Sigmoid colon (tissue), 6 donors: ENCODE measurements at regions not wholly inside any gene's neighbourhood (a gene's known extent, or its start where the extent isn't known, plus 50 kb on each side); places are given as distances from the start of the nearest gene placed in this dataset.

Experiments used
- DNase-seq: peaks from one replicate; pipeline ENCODE4 v3.0.0-alpha.2; 2019
- H3K27ac ChIP-seq, 4 donors: fragments of 200-600 bp; sonication (generic); one replicate each; pipeline ENCODE4 v1.5.1; 2016 to 2019; ENCODE audit warnings: mild to moderate bottlenecking in 1 of 4
- H3K27me3 ChIP-seq, 3 donors: fragments of 200-600 bp; sonication (generic); one replicate each; pipeline ENCODE4 v1.5.1; 2019; ENCODE audit warnings: mild to moderate bottlenecking in 1 of 3
- H3K36me3 ChIP-seq, 4 donors: fragments of 200-600 bp; sonication (generic); one replicate each; pipeline ENCODE4 v1.5.1; 2016 to 2019
- H3K4me1 ChIP-seq, 4 donors: fragments of 200-600 bp; sonication (generic); one replicate each; pipeline ENCODE4 v1.5.1; 2017 to 2019
- H3K4me3 ChIP-seq, 4 donors: fragments of 200-600 bp; sonication (generic); one replicate each; pipeline ENCODE4 v1.5.1; 2017 to 2019; ENCODE audit warnings: mild to moderate bottlenecking in 2 of 4, moderate library complexity in 1 of 4
- H3K9me3 ChIP-seq, 4 donors: fragments of 200-600 bp in 3 of 4; sonication (generic) in 3 of 4; one replicate each; pipeline versions ENCODE4 v1.5.1 to v1.6.1; 2013 to 2019
- CTCF ChIP-seq, 4 experiments: fragments of 450-650 bp in 3 of 4; fragments of 200-600 bp in 1 of 4; IDR thresholded peaks; one replicate each; pipeline ENCODE4 v1.5.1; 2016 to 2019; ENCODE audit warnings: antibody characterized with exemption in 4 of 4, mild to moderate bottlenecking in 3 of 4, moderate library complexity in 2 of 4
- EP300 ChIP-seq, 4 donors: sonication (generic); formaldehyde crosslinking; IDR thresholded peaks; one replicate each; pipeline ENCODE4 v1.6.1; 2017; ENCODE audit warnings: antibody characterized with exemption in 4 of 4
- POLR2A ChIP-seq, 2 donors: fragments of 450-650 bp; IDR thresholded peaks; one replicate each; pipeline ENCODE4 v1.6.1; 2016; ENCODE audit warnings: antibody characterized with exemption in 2 of 2, mild to moderate bottlenecking in 2 of 2, moderate library complexity in 2 of 2
- POLR2AphosphoS5 ChIP-seq, 4 donors: sonication (generic); formaldehyde crosslinking; IDR thresholded peaks; one replicate each; pipeline ENCODE4 v1.6.1; 2017; ENCODE audit warnings: antibody characterized with exemption in 4 of 4
- WGBS, 2 donors: extraction: QIAGEN DNeasy Blood & Tissue Kit; methylation state at CpG; one replicate each; pipeline ENCODE4 v1.1.7; 2013; 5-methylcytosine and 5-hydroxymethylcytosine counted together
- intact Hi-C: fragments of 100-400 bp; cut with DNase I; formaldehyde crosslinking; loops from one replicate; pipeline ENCODE4 v1.15.1; 2023
- donor health status: healthy with polysubstance abuse.
- donor health status: healthy.

- no peak for TF ChIP-seq POLR2AphosphoS5 (IDR thresholded peaks at IDR 0.05)
- no peak for TF ChIP-seq EP300 (IDR thresholded peaks at IDR 0.05)
- no peaks in the 10 kb centered on the region for H3K27me3 ChIP-seq
- DNase-seq, result no peak
- no peak overlapping the region for H3K27ac ChIP-seq
- intact Hi-C loops, result no loop called here
- whole genome bisulfite sequencing, 2 donors, result 57 to 64% methylated on average over 1 of the region's 1 CpG
- no peaks in the 10 kb centered on the region for H3K4me1 ChIP-seq
- no peak overlapping the region for H3K4me3 ChIP-seq
- no peaks in the 10 kb centered on the region for H3K36me3 ChIP-seq
- H3K9me3 ChIP-seq, result no peaks in the 10 kb centered on the region
Observed at GRCh38 chr12:108430926-108431325, 84.2 kb upstream of the FICD start.

DNA sequence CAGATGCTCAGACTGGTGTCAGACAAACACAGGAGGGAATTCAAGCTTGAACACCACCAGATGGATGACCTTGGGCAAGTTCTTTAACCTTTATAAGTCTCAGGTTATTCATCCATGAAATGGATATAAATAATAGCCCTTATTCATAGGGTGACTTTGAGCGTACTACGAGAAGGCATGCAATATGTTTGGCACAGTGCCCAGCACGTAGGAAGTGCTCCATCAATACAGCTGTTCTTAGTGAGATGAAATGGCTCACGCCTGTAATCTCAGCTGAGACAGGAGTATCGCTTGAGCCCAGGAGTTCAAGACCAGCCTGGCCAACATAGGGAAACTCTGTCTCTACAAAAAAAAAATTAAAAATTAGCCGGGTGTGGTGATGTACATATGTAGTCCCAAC is 84.8 kb upstream of the FICD start:
- Histone ChIP-seq H3K9me3 (no peaks in the 10 kb centered on the region), H3K4me3 (no peak overlapping the region), H3K36me3 (no peaks in the 10 kb centered on the region), H3K27ac (no peak overlapping the region), H3K4me1 (no peaks in the 10 kb centered on the region), H3K27me3 (no peaks in the 10 kb centered on the region)
- WGBS, 2 donors, result 35 to 43% methylated on average over 6 of the region's 6 CpGs
- DNase-seq, result no peak
- TF ChIP-seq POLR2A (IDR thresholded peaks at IDR 0.05) (no peak), POLR2AphosphoS5 (IDR thresholded peaks at IDR 0.05) (no peak), CTCF (IDR thresholded peaks at IDR 0.05) (no peak), EP300 (IDR thresholded peaks at IDR 0.05) (no peak)
- intact Hi-C loops, result no loop called here

DNA sequence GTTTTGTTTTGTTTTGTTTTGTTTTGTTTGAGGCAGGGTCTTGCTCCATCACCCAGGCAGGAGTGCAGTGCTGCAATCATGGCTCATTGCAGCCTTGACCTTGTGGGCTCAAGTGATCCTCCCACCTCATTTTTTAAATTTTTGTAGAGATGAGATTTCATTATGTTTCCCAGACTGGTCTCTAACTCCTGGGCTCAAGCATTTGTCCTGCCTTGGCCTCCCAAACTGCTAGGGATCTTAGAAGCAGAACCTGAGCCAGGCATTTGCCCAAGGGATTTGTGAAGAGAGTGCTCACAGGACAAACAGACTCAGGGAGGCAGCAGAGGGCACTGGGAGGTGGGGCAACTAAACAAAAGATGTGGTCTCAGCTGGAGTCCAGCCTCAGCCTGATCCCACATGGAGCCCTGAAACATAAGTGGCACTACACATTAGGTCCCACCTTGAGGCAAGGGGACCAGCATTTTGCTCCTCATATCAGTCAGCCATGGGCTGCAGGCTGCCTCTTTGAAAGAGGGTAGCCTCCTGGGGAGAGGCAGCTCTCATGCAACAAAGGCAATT is 86.2 kb upstream of the CMKLR1 start:
- no peak for DNase-seq
- intact Hi-C loops, result no loop called here
- no peaks in the 10 kb centered on the region for H3K27me3 ChIP-seq
- H3K9me3 ChIP-seq, result no peaks in the 10 kb centered on the region
- H3K4me3 ChIP-seq, result no peak overlapping the region
- H3K4me1 ChIP-seq, result no peaks in the 10 kb centered on the region
- TF ChIP-seq POLR2A (IDR thresholded peaks at IDR 0.05), result no peak
- no peak for TF ChIP-seq CTCF (IDR thresholded peaks at IDR 0.05)
- TF ChIP-seq EP300 (IDR thresholded peaks at IDR 0.05), result no peak
- TF ChIP-seq POLR2AphosphoS5 (IDR thresholded peaks at IDR 0.05), result no peak
- no peaks in the 10 kb centered on the region for H3K36me3 ChIP-seq
- no peak overlapping the region for H3K27ac ChIP-seq

GRCh38 chr12:108424816-108425215 is 85.7 kb upstream of the CMKLR1 start:
- intact Hi-C loops, result no loop called here
- no peak overlapping the region for H3K27ac ChIP-seq
- H3K27me3 ChIP-seq, result no peaks in the 10 kb centered on the region
- H3K9me3 ChIP-seq, result no peaks in the 10 kb centered on the region
- no peak overlapping the region for H3K4me3 ChIP-seq
- DNase-seq, result no peak
- peaks cover 0 to 5% (median 2%) of the 10 kb centered on the region in 4 donors for H3K4me1 ChIP-seq
- WGBS, 2 donors, result 53 to 79% methylated on average over 3 of the region's 3 CpGs
- no peaks in the 10 kb centered on the region for H3K36me3 ChIP-seq
- TF ChIP-seq CTCF (IDR thresholded peaks at IDR 0.05), result no peak
- TF ChIP-seq POLR2A (IDR thresholded peaks at IDR 0.05), result no peak
- TF ChIP-seq POLR2AphosphoS5 (IDR thresholded peaks at IDR 0.05), result no peak
- no peak for TF ChIP-seq EP300 (IDR thresholded peaks at IDR 0.05)

DNA sequence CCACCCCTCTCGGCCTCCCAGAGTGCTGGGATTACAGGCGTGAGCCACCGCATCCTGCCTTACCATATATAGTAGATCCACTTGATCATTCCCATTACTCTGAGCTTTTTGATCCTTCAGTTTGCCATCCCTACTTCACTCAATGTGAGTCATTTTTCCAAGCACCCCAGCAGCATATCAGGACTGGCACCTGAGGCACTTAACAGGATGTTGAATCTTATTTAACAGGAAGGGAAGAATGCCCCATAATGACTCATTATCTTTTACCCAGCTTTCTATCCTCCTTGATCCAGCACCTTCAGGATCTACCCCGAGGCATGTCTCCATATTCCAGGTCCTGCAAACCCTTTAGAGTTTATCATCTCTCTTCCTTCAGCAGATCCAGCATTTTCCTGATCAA is 84.9 kb upstream of the CMKLR1 start:
- 76 to 80% methylated on average over 4 of the region's 4 CpGs for WGBS, 2 donors
- Histone ChIP-seq H3K27me3 (no peaks in the 10 kb centered on the region), H3K4me3 (no peak overlapping the region), H3K36me3 (no peaks in the 10 kb centered on the region), H3K9me3 (no peaks in the 10 kb centered on the region), H3K27ac (no peak overlapping the region), H3K4me1 (peaks cover 0 to 7% (median 3%) of the 10 kb centered on the region in 4 donors)
- no peak for DNase-seq
- intact Hi-C loops, result no loop called here
- no peak for TF ChIP-seq POLR2A (IDR thresholded peaks at IDR 0.05)
- no peak for TF ChIP-seq POLR2AphosphoS5 (IDR thresholded peaks at IDR 0.05)
- no peak for TF ChIP-seq EP300 (IDR thresholded peaks at IDR 0.05)
- no peak for TF ChIP-seq CTCF (IDR thresholded peaks at IDR 0.05)
